ENCODE measurements at regions not wholly inside any gene's neighbourhood (a gene's known extent, or its start where the extent isn't known, plus 50 kb on each side); places are given as distances from the start of the nearest gene placed in this dataset.
"Not testable (repeated sequence)": the region's sequence is repeated elsewhere in the genome, so short reads cannot be mapped to it uniquely, and the experiment has no call there.

DNA sequence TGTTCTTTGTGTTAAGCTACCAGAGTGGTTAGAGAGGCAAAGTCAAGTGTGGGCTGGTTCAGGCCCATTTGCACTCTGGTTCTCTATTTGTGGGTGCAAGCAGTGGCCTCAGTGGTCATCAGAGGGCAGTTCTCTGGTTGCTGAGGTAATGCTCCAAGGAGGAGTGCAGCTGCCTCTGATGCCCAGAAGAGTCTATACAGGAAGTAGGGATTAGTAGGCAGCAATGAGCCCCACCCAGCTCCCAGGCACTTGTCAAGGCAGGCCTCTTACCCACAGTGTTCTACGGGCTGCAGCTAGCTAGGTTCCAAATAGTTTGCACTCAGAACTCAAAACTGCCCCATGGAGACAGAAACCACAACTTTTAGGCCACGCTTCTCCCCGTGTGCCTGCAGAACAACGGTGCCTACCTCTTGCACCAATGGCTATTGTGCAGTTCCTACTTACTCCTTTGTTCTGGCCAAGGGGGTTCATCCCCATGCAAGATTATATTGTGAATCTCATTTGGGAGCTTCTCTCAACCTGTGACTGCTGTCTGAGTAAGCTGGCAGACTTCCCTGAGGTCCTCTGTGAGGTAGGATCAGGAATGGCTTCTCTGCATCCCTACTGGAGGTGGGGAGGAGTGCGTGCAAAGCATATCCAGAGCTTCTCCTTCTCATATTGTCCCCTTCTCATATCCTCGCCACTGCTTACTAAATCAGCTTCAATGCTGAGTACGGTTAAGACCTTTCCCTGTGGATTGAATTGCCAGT lies 410.3 kb upstream of the LMO3 start:
- TF ChIP-seq, protein P1, sequence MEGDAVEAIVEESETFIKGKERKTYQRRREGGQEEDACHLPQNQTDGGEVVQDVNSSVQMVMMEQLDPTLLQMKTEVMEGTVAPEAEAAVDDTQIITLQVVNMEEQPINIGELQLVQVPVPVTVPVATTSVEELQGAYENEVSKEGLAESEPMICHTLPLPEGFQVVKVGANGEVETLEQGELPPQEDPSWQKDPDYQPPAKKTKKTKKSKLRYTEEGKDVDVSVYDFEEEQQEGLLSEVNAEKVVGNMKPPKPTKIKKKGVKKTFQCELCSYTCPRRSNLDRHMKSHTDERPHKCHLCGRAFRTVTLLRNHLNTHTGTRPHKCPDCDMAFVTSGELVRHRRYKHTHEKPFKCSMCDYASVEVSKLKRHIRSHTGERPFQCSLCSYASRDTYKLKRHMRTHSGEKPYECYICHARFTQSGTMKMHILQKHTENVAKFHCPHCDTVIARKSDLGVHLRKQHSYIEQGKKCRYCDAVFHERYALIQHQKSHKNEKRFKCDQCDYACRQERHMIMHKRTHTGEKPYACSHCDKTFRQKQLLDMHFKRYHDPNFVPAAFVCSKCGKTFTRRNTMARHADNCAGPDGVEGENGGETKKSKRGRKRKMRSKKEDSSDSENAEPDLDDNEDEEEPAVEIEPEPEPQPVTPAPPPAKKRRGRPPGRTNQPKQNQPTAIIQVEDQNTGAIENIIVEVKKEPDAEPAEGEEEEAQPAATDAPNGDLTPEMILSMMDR (IDR thresholded peaks at IDR 0.05; ENCODE audit: extremely low read depth, insufficient read depth, missing control alignments): no peak
- in situ Hi-C loops (cut with MboI; ENCODE audit: low pct_unique_long_range_greater_than_20kb, low sequenced_read_pairs, unreplicated experiment): no loop called here
- no peak for DNase-seq (ENCODE audit: low spot score)

DNA sequence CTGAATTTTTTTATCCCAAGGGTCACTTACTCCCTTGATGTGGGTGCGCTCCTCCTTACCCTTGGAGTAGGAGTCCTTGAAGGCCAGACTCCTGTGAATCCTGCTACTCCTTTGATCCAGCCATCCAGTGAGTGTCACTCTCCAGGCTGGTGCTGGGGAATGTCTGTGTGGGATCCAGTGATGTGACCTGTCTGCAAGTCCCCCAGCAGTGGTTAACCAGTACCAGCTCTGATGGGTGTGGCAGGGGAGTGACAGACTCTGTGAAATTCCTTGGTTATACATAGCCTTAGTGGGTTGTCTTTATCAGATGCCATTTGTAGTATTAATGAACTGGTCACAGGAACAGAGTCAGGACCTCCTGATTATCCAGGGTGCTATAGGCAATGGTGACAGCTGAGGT lies 409.5 kb upstream of the LMO3 start:
- in situ Hi-C loops (cut with MboI; ENCODE audit: low pct_unique_long_range_greater_than_20kb, low sequenced_read_pairs, unreplicated experiment): no loop called here
- DNase-seq (ENCODE audit: low spot score): no peak
- TF ChIP-seq, protein P1 (IDR thresholded peaks at IDR 0.05; ENCODE audit: extremely low read depth, insufficient read depth, missing control alignments): no peak

GRCh38 chr12:17007442-17008040 lies 401.6 kb upstream of the LMO3 start:
- in situ Hi-C loops (cut with MboI; ENCODE audit: low pct_unique_long_range_greater_than_20kb, low sequenced_read_pairs, unreplicated experiment); DNase-seq (ENCODE audit: low spot score): not testable (repeated sequence)

- DNase-seq (ENCODE audit: low spot score); in situ Hi-C loops (cut with MboI; ENCODE audit: low pct_unique_long_range_greater_than_20kb, low sequenced_read_pairs, unreplicated experiment): not testable (repeated sequence)
These were observed 392.6 kb upstream of the LMO3 start for GRCh38 chr12:16998538-16998937.

- in situ Hi-C loops (cut with MboI; ENCODE audit: low pct_unique_long_range_greater_than_20kb, low sequenced_read_pairs, unreplicated experiment): no loop called here
- DNase-seq (ENCODE audit: low spot score): no peak
- TF ChIP-seq, protein P1 (IDR thresholded peaks at IDR 0.05; ENCODE audit: extremely low read depth, insufficient read depth, missing control alignments): no peak
These were observed 378.5 kb upstream of the LMO3 start for GRCh38 chr12:16984484-16984883.

GRCh38 chr12:16972923-16973770 lies 367.2 kb upstream of the LMO3 start:
- TF ChIP-seq, protein P1 (IDR thresholded peaks at IDR 0.05; ENCODE audit: extremely low read depth, insufficient read depth, missing control alignments): no peak
- in situ Hi-C loops (cut with MboI; ENCODE audit: low pct_unique_long_range_greater_than_20kb, low sequenced_read_pairs, unreplicated experiment): no loop called here

DNA sequence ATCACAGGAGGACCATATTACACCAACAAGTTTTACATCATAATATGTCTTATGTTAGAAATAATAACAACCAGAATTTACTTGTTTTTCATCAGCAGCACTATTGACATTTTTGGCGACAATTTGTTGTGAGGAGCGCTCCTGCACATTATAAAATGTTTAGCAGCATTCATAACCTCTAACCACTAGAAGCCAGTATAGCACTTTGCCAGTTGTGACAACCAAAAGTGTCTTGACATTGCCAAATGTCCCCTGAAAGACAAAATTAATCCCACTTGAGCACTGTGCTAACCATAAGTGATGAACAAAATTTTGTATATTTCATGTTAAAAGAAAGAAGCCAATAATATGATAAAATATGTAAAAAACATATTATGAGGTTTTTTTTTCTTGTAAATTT lies 356.9 kb upstream of the LMO3 start:
- DNase-seq (ENCODE audit: low spot score): no peak
- TF ChIP-seq, protein P1 (IDR thresholded peaks at IDR 0.05; ENCODE audit: extremely low read depth, insufficient read depth, missing control alignments): no peak
- in situ Hi-C loops (cut with MboI; ENCODE audit: low pct_unique_long_range_greater_than_20kb, low sequenced_read_pairs, unreplicated experiment): no loop called here

More at GRCh38 chr12:16972923-16973770, 367.2 kb upstream of the LMO3 start:
- DNase-seq (ENCODE audit: low spot score): no peak
